ENCODE measurements at regions not wholly inside any gene's neighbourhood (a gene's known extent, or its start where the extent isn't known, plus 50 kb on each side); places are given as distances from the start of the nearest gene placed in this dataset.
"Not testable (repeated sequence)": the region's sequence is repeated elsewhere in the genome, so short reads cannot be mapped to it uniquely, and the experiment has no call there.

DNA sequence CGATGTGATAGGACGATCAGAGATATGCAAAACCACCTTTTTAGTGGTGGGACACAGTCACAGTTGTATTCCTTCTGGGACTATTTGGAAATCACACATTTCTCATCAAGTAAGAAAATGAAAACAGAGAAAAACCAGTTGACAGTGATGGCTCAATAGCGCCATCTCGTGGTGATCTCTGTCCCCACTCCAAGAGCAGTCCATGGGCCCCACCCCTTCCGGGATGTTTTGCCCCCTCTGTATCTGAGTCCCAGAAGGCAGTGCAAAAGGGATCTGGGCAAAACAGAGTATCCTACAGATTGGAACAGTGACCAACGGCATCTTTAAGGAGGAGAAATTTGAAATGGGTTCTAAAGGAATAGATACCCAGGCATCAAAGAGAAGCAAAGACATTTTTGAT, 155.5 kb downstream of the NPIPA8 start:
- not testable (repeated sequence) for TF ChIP-seq EZH2 (IDR thresholded peaks at IDR 0.05); POLR2AphosphoS5 (IDR thresholded peaks at IDR 0.05; ENCODE audit: borderline replicate concordance, low read depth, low read length)

Data from SK-N-MC (cell line).